ENCODE measurements at regions not wholly inside any gene's neighbourhood (a gene's known extent, or its start where the extent isn't known, plus 50 kb on each side); places are given as distances from the start of the nearest gene placed in this dataset.
"Not testable (repeated sequence)": the region's sequence is repeated elsewhere in the genome, so short reads cannot be mapped to it uniquely, and the experiment has no call there.

DNA sequence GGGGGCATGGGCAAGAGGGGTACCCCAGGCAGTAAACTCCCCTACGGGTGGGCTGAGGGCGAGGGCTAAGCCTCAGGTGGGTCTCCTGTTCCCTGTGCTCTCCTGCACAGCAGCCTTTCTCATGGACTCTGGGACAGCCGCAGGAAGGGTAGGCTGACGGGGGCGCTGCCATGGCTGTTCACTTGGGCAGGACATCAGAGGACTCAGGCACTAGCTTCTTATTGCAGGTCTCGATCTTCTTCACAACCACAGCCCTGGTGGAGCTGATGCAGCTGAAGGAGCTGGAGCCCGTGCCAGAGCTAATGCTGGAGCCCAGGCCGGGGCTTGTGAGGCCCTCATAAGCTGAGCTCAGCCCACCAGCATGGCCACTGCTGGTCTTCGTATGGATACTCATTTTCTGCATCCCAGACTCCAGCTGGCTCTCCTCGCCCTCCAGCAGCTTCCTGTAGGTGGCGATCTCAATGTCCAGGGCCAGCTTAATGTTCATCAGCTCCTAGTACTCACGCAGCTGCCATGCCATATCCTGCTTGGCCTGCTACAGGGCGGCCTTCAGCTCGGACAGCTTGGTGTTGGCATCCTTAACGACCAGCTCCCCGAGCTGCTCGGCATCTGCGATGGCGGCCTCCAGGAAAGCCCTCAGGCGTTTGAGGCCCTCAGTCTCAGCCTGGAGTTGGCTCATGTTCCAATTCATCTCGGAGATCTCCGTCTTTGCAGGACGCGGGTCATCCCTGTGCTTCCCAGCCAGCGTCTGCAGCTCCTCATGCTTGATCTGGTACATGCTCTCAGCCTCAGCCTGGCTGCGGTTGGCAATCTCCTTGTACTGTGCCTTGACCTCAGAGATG is 359.8 kb upstream of the SETBP1 start:
- no peak for DNase-seq (ENCODE audit: low read depth in 2 of 2)

DNA sequence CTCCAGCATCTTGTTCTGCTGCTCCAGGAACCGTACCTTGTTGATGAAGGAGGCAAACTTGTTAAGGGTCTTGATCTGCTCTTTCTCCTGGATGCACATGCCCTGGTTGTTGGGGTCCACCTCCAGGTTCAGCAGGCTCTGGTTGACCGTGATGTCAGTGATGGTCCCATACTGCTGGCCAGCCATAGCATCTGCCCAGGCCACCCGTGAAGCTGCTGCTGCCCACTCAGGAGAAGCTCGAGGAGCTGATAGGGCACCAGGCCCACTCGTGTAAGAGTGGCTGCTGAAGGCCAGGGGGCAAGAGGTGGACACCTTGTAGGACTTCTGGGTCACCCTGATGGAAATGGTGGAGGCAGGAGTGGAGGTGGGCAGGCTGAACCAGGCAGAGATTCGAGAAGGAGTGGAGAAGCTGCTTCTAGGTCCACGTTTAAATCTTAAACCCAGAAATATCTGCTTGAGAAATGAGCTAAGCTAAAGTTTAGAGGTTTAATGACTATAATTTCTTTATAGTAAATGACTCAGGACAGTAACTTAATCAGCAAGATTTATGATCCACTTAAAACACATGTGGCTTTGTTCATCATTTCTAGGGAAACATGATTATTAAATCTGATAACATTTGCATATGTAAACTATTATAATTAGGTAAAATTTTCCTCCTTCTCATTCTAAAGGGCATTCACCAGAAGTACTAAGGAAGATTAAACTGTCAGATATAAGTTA is 358.7 kb upstream of the SETBP1 start:
- no peak for DNase-seq (ENCODE audit: low read depth in 2 of 2)

DNA sequence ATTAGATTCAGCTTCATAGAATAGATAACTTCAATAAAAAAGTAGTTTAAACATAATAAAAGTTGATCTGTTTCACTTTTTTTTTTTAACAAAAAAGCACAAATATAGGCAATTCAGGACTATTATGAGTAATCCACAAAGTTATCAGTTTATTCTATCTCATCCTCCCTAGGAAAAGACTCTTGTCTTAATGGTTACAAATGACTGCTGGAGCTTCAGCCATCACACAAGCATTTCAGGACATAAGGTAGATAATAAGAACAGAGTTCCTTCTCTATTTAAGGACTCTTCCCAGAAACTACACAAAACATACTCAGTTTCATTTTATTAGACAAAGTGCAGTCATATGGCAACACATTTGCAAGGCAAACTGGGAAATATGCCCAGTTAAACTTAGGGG is 357.6 kb upstream of the SETBP1 start:
- DNase-seq (ENCODE audit: low read depth in 2 of 2) = no peak

DNA sequence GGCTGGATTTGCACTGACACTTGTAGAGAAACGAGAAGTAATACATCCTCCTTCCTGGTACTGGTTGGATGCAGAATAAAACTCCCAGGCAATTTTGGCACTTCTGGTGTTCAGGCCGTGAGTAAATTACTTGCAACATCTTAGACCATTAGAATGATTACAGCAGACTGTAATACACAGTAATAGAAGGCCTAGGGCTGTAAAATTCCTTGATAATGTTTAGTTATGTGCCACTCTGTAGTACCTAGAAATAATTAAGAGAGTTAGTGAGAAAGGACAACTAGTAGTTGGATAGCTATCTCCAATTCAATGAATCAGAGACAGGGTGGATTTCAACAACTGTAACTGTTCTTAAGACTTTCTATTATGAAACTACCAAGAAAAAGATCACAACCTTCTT is 356.3 kb upstream of the SETBP1 start:
- DNase-seq (ENCODE audit: low read depth in 2 of 2) = no peak

DNA sequence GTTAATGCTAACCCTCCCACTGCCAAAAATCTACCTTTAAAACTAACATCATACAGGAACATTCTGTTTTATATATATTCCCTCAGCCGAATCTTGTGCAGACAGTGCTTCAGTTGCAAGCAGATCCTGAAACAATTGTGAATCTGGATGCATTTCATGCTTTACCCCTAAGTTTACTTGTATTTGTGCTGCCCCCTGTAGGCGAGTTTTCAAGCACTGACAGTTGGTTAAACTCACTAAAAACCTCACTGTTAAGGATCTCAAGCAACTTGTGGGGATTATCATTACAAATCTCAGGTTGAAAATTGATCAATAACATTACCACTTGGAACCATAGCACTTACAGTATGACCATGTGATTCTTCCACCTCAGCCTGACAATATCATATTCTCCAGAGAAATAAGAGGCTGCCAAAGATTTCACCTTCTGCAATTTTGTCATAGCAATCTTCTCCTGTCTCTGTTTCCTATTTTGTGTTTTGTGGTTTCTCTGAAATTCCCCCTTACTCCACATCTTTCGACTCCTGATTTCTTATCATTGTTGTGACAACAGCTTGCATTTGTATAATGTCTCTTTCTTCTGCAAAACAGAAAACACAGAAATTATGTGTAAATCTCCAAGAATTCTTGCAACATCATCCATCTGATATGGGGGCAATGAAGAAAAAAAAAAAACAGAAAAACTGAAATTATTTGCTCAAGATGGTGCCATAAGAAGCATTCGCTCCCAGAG is 354.6 kb upstream of the SETBP1 start:
- DNase-seq (ENCODE audit: low read depth in 2 of 2) = no peak

DNA sequence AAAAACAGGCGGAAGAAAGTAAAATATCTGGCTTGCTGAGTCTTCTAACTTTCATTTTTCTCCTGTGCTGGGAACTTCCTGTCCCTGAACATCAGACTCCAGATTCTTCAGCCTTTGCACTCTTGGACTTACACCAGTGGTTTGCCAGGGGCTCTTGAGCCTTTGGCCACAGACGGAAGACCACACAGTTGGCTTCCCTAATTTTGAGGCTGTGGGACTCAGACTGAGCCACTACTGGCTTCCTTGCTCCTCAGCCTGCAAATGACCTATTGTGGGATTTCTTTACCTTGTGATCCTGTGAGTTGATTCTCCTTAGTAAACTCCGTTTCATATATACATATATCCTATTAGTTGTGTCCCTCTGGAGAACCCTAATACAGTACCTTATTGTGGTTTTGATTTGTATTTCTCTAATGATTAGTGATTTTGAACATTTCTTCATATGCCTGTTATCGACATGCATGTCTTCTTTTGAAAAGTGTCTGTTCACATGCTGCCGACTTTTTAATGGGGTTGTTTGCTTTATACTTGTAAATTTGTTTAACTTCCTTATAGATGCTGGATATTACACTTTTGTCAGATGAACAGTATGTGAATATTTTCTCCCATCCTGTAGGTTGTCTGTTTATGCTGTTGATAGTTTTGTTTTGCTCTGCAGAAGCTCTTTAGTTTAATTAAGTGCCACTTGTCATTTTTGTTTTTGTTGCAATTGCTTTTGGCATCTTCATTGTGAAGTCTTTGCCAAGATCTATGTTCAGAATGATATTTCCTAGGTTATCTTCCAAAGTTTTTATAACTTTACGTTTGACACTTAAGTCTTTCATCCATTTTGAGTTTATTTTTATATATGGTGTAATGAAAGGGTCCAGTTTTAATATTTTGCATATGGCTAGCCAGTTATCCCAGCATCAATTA is 348.8 kb upstream of the SETBP1 start:
- no peak for DNase-seq (ENCODE audit: low read depth in 2 of 2)

DNA sequence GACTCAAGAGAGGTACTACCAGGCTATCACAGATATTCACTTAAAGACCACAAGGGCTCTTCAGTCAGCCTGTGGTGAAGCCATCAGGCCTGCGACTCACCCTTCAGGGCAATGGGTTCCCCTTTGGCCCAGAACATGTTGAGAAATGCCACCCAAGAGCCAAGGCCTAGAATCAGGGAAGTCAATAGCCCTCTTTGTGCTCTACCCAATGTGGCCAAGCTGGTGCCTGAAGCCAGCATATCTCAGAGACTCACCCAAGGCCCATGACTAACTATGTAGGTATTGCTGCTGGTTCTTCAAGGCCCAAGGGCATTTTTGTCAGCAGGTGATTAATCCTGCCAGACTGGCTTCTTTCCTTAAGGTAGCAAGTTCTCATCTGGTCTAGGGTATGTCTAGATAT is 338.9 kb upstream of the SETBP1 start:
- DNase-seq (ENCODE audit: low read depth in 2 of 2) = no peak

DNA sequence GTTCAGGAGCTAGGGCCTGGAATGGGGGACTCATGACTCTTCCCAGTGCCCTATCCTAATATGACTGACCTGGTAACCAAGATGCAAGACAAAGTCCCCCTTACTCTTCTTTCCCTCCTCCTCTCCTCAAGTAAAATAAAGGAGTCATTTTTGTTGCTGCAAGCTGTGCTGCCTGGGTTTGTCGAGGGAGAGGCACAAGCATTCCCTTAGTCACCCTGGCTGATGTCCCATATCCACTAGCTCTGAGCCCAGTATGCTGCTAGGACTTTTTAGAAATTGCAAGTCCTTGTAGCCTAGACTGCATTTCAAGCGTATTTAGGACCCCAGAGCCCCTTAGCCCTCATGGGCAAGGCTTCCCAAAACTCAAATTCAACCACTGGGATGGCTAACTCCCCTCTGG is 338.5 kb upstream of the SETBP1 start:
- DNase-seq (ENCODE audit: low read depth in 2 of 2) = no peak

DNA sequence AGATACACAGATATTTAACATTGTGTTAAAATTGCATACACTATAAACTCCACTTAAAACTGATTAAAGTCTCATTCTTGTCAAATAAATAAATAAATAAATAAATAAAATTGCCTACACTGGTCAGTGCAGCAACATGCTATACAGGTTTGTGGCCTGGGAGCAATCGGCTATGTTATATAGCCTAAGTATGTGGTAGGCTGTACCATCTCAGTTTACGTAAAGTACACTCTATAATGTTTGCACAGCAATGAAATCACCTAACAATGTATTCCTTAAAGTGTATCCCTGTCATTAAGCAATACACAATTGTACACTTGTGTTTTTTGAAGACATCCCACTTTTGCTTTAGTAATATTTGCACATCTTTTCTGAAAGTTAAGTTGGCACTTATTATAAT is 337.7 kb upstream of the SETBP1 start:
- no peak for DNase-seq (ENCODE audit: low read depth in 2 of 2)

DNA sequence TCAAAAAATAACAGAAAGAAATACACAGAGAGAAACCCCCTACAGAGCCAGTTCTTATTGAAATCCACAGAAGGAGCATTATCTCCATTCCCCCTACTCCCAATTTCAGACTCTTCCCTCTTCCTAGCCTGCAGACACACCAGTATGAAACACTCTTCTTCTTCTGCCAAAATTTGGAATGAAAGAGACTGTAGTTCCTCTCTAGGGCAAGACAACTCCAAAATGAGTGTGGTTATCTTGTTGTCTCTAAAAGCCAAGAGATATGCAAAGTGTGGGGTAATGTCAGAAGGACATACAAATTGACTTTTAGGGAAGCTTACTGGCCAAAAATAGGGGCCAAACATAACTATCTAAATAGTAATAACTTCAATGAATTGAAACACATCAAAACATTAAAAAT is 337.1 kb upstream of the SETBP1 start:
- no peak for DNase-seq (ENCODE audit: low read depth in 2 of 2)

DNA sequence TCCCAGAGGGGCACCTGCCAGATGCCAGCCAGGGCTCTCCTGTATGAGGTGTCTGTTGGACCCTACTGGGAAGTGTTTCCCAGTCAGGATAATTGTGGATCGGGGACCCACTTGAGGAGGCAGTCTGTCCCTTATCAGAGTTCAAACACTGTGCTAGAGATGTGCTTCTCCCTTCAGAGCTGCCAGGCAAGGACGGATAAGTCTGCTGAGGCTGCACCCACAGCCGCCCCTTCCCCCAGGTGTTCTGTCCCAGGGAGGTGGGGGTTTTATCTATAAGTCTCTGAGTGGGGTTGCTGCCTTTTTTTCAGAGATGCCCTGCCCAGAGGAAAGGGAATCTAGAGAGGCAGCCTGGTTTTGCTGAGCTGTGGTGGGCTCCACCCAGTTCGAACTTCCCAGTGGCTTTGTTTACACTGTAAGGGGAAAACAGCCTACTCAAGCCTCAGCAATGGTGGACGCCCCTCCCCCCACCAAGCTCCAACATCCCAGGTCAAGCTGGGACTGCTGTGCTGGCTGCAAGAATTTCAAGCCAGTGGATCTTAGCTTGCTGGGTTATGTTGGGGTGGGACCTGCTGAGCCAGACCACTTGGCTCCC is 324.0 kb upstream of the SETBP1 start:
- no peak for DNase-seq (ENCODE audit: low read depth in 2 of 2)

DNA sequence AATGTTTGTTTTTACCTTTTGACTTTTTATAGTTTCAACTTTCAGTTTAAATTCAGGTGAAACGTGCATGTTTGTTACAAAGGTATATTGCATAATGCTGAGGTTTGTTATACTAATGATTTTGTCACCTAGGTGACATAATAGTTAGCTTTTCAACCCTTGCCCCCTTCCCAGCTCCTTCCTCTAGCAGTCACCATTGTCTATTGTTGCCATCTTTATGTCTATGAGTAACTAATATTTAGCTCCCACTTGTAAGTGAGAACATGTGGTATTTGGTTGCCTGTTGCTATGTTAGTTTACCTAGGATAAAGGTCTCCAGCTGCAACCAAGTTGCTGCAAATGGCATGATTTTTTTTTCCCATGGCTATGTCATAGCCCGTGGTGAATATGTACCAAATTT is 322.3 kb upstream of the SETBP1 start:
- no peak for DNase-seq (ENCODE audit: low read depth in 2 of 2)

DNA sequence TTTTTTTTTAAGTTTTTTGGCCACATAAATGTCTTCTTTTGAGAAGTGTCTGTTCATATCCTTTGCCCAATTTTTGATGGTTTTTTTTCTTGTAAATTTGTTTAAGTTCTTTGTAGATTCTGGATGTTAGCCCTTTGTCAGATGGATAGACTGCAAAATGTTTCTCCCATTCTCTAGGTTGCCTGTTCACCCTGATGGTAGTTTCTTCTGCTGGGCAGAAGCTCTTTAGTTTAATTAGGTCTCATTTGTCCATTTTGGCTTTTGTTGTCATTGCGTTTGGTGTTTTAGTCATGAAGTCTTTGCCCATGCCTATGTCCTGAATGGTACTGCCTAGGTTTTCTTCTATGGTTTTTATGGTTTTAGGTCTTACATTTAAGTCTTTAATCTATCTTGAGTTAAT is 320.9 kb upstream of the SETBP1 start:
- not testable (repeated sequence) for DNase-seq (ENCODE audit: low read depth in 2 of 2)

DNA sequence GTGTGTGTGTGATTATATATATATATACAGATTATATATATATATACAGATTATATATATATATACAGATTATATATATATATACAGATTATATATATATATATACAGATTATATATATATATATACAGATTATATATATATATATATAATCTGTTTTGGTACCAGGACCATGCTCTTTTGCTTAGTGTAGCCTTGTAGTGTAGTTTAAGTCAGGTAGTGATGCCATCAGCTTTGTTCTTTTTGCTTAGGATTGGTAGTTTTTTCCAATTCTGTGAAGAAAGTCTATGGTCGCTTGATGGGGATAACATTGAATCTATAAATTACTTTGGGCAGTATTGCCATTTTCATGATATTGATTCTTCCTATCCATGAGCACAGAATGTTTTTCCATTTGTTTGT is 318.5 kb upstream of the SETBP1 start:
- DNase-seq (ENCODE audit: low read depth in 2 of 2) = not testable (repeated sequence)

DNA sequence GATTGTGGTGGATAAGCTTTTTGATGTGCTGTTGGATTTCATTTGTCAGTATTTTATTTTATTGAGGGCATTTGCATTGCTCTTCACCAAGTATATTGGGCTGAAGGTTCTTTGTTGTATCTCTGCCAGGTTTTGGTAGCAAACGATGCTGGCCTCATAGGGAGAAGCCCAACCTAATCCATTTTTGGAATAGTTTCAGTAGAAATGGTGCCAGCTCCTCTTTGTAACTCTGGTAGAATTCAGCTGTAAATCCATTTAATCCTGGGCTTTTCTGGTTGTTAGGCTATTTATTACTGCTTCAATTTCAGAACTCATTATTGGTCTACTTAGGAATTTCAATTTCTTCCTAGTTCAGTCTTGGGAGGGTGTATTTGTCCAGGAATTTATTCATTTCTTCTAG is 309.8 kb upstream of the SETBP1 start:
- DNase-seq (ENCODE audit: low read depth in 2 of 2) = no peak

DNA sequence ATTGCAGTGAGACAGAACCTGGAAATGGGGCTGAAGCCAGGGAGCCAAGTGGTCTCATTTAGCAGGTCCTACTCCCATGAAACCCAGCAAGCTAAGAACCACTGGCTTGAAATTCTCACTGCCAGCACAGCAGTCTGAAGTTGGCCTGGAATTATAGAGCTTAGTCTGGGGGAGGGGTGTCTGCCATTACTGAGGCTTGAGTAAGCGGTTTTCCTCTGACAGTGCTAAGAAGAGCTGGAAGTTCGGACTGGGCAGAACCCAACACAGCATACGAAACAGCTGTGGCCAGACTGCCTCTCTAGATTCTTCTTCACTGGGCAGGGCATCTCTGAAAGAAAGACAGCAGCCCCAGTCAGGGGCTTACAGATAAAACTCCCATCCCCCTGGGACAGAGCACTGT is 305.7 kb upstream of the SETBP1 start:
- DNase-seq (ENCODE audit: low read depth in 2 of 2) = no peak

DNA sequence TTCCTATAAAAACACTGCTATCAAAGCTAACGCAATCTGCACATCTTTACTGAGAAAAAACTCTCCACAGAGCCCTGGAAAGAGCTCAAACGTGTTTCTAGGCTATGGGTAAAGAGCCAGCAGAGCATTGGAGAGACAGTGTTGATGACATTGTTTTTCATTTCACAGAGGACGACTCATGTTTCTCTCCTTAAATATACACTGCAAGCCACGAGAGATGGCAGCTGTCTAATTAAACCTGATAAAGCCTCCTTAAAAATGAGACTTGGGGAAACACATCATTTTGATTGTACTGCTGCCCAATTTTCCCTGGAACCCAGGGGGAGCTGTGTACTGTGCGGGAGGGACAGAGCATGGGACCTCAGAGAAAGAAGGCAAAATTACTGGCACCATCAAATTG is 294.3 kb upstream of the SETBP1 start:
- no peak for DNase-seq (ENCODE audit: low read depth in 2 of 2)

DNA sequence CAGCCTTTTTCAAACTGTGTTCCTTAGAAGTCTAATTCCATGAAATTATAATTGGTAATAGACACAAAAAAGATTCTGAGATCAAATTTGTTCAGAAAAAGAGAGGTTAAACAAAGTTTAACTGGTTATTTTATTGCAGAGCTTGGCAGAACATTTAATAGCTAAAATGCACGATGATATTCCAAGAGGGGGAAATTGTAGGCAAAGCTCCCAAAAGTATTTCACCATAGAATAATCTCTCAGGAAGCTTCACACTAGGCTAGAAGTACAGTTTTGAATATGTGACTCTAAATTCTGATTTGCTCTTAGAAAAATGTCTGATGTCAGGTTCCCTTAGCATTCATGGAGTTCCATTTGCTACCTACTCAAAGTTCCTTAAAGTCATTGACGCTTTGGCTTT is 292.4 kb upstream of the SETBP1 start:
- no peak for DNase-seq (ENCODE audit: low read depth in 2 of 2)

DNA sequence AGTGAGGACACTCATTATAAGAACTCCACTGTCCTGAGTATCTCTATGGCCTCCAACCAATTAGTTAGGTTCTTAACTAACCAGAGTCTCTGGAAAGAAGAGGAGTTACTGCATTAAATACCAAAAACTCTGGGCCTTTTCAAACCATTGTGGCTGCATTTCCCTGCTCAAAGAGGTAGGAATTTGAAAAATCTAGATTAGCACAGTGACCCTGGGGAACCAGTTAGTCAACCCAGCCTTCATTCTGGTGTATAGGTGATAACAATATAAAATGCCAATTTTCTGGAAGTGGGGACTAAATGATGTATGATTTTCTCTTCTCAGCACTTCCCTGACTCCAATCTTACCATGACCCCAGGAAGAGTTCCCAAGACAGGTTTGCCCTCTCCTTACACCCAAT is 287.8 kb upstream of the SETBP1 start:
- no peak for DNase-seq (ENCODE audit: low read depth in 2 of 2)

DNA sequence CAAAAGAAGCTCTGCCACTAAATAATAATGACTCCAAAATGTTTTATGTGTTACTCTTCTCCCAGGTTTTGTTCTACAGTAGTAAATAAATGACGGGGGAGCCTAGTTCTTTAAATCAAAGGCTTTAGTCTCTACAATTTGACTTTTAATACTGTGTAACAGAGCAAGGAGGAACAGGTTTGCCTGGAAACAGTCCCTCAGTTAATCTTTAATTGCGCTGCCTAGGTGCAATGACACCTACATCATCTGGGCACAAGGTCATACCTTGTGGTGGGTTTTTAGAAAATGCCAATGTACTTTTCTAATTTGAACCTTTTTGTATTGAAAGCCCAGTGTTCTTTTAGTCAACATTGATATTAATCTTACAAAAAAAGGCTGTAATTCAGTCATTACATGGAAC is 287.3 kb upstream of the SETBP1 start:
- DNase-seq (ENCODE audit: low read depth in 2 of 2) = no peak

DNA sequence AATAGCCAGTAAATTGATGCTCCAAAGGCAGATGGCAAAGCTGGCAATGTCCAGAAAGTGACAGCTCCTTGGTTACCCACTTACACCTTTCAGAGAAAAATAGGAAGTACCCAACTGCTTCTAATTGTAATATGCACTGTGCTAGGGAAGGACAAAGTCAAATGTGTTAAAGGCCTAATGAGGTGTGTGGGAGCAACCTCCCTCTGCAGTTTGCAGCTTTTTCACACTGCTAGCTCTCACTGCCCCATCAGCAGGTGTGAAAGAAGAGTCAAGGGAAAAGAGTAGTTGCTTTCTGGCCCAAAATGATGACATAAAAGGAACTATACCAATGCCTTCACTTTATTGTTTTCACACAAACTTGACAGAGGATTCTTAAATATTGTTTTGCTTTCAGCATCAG is 284.1 kb upstream of the SETBP1 start:
- DNase-seq (ENCODE audit: low read depth in 2 of 2) = no peak
